Osteocyte (in vitro differentiated cells): ENCODE measurements at regions not wholly inside any gene's neighbourhood (a gene's known extent, or its start where the extent isn't known, plus 50 kb on each side); places are given as distances from the start of the nearest gene placed in this dataset.

ENCODE experiments used
- DNase-seq: peaks from one replicate; pipeline ENCODE4 v3.0.0; 2021; ENCODE audit warnings: mixed read lengths; ENCODE audit not compliant: unreplicated experiment; ENCODE audit errors: extremely low spot score
- H3K27ac Mint-ChIP-seq: one replicate; pipeline ENCODE4 v1.8.0; 2021; ENCODE audit warnings: mild to moderate bottlenecking, mixed read lengths; ENCODE audit not compliant: unreplicated experiment
- H3K27me3 Mint-ChIP-seq: one replicate; pipeline ENCODE4 v1.8.0; 2021; ENCODE audit warnings: mixed read lengths; ENCODE audit not compliant: unreplicated experiment
- H3K36me3 Mint-ChIP-seq: one replicate; pipeline ENCODE4 v1.8.0; 2021; ENCODE audit warnings: mixed read lengths; ENCODE audit not compliant: unreplicated experiment
- H3K4me1 Mint-ChIP-seq: one replicate; pipeline ENCODE4 v1.8.0; 2021; ENCODE audit warnings: mixed read lengths; ENCODE audit not compliant: unreplicated experiment
- H3K4me3 Mint-ChIP-seq: one replicate; pipeline ENCODE4 v1.8.0; 2021; ENCODE audit warnings: mild to moderate bottlenecking, moderate library complexity, mixed read lengths; ENCODE audit not compliant: unreplicated experiment
- H3K9me3 Mint-ChIP-seq: one replicate; pipeline ENCODE4 v1.8.0; 2021; ENCODE audit warnings: mixed read lengths; ENCODE audit not compliant: unreplicated experiment
- TF ChIP-seq, protein P1 (sequence below): fragments of 200-600 bp; sonication (generic); IDR thresholded peaks from 2 replicates; pipeline ENCODE4 v1.5.0; 2021; ENCODE audit warnings: antibody characterized with exemption, mild to moderate bottlenecking, moderate library complexity

DNA sequence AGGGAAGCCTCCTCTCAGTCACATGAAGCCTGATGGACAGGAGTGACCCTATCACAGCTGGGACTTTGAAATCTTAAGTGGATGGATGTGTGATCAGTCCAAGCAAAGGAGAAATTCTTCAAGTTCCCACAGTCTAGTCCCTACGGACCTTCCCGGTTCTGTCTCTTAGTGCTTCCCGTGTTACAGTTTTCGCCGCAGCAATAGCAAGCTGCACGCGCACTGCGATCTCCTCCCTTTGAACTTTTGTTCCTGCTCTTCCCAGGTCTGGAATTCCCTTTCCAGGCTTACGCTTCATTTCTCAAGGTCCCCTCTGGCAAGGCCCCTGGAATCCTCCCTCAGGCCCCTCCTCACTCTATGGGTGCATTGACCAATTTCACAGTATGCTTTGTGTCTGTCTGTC lies 89.2 kb downstream of the VEGFA start:
- H3K4me1 Mint-ChIP-seq, result peaks cover 3% of the 10 kb centered on the region
- no peak overlapping the region for H3K27ac Mint-ChIP-seq
- DNase-seq, result no peak
- TF ChIP-seq, protein P1, sequence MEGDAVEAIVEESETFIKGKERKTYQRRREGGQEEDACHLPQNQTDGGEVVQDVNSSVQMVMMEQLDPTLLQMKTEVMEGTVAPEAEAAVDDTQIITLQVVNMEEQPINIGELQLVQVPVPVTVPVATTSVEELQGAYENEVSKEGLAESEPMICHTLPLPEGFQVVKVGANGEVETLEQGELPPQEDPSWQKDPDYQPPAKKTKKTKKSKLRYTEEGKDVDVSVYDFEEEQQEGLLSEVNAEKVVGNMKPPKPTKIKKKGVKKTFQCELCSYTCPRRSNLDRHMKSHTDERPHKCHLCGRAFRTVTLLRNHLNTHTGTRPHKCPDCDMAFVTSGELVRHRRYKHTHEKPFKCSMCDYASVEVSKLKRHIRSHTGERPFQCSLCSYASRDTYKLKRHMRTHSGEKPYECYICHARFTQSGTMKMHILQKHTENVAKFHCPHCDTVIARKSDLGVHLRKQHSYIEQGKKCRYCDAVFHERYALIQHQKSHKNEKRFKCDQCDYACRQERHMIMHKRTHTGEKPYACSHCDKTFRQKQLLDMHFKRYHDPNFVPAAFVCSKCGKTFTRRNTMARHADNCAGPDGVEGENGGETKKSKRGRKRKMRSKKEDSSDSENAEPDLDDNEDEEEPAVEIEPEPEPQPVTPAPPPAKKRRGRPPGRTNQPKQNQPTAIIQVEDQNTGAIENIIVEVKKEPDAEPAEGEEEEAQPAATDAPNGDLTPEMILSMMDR, result no peak
- H3K36me3 Mint-ChIP-seq, result no peaks in the 10 kb centered on the region
- H3K4me3 Mint-ChIP-seq, result no peak overlapping the region
- H3K9me3 Mint-ChIP-seq, result no peaks in the 10 kb centered on the region
- H3K27me3 Mint-ChIP-seq, result peaks cover 24% of the 10 kb centered on the region

GRCh38 chr6:43858161-43859153 lies 88.4 kb downstream of the VEGFA start:
- no peaks in the 10 kb centered on the region for H3K9me3 Mint-ChIP-seq
- no peak overlapping the region for H3K4me3 Mint-ChIP-seq
- TF ChIP-seq, protein P1, result no peak
- H3K27me3 Mint-ChIP-seq, result peaks cover 17% of the 10 kb centered on the region
- no peak for DNase-seq
- H3K27ac Mint-ChIP-seq, result no peak overlapping the region
- peaks cover 3% of the 10 kb centered on the region for H3K4me1 Mint-ChIP-seq
- no peaks in the 10 kb centered on the region for H3K36me3 Mint-ChIP-seq

DNA sequence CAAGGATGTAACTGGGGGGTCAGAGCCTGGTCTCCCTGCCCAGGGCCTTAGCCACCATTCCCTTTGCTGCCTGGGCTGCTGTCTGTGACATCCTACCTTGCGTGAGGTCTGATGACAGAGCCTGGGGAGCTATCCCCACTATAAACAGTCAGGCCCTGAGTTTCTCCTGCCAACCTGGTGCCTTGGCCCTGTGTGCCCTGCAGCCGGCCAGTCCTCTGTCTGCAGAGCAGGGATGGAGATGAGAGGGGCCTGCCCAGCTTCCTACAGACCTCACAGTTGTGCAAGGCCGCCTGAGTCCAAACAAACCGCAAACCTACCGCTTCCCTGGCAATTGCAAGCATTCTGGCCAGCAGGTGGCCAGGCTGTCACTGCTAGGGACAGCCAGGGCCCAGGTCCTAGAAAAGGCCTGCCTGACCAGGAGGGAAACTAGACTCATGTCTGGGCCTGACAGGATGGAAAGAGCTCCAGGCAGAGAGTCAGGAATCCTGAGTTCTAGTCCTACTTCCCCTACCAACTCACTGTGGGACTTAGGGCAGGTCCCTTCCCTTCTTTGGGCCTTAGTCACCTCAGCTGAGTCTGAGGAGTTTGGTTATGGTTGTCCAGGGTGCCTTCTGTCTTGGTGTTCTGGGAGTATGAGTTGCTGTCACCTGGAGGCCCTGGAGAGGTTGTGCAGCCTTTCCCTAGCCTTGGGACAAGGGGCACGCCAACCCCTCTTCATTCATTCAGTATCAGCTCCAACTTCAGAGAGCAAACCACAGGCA lies 86.2 kb downstream of the VEGFA start:
- H3K27ac Mint-ChIP-seq, result no peak overlapping the region
- H3K4me3 Mint-ChIP-seq, result no peak overlapping the region
- peaks cover 7% of the 10 kb centered on the region for H3K27me3 Mint-ChIP-seq
- H3K9me3 Mint-ChIP-seq, result no peaks in the 10 kb centered on the region
- TF ChIP-seq, protein P1, result peak; percentile 46
- DNase-seq, result no peak
- H3K36me3 Mint-ChIP-seq, result no peaks in the 10 kb centered on the region
- peaks cover 15% of the 10 kb centered on the region for H3K4me1 Mint-ChIP-seq

DNA sequence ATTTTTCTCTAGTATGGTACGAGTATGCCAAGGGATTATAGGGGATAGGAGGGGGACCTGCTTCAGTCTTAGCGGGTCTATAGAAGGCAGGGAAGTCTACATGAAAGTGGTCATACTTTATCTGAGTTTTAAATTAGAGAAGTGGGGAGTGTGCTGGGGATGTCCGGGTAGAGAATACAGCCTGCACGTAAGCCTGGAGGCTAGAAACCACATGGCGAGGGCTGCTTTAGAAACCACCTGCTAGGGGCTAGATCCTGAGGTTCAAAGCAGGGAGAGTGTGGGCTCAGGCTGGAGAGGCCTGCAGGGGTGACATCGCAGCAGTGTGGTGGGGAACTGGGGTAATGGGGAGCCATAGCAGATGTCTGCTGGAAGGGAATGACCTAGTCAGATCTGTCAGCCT lies 85.2 kb downstream of the VEGFA start:
- no peak overlapping the region for H3K4me3 Mint-ChIP-seq
- H3K27me3 Mint-ChIP-seq, result peaks cover 7% of the 10 kb centered on the region
- DNase-seq, result no peak
- no peaks in the 10 kb centered on the region for H3K9me3 Mint-ChIP-seq
- H3K27ac Mint-ChIP-seq, result no peak overlapping the region
- H3K36me3 Mint-ChIP-seq, result no peaks in the 10 kb centered on the region
- H3K4me1 Mint-ChIP-seq, result peaks cover 24% of the 10 kb centered on the region
- TF ChIP-seq, protein P1, result no peak
